ENCODE measurements at regions not wholly inside any gene's neighbourhood (a gene's known extent, or its start where the extent isn't known, plus 50 kb on each side); places are given as distances from the start of the nearest gene placed in this dataset.
"Not testable (repeated sequence)": the region's sequence is repeated elsewhere in the genome, so short reads cannot be mapped to it uniquely, and the experiment has no call there.

DNA sequence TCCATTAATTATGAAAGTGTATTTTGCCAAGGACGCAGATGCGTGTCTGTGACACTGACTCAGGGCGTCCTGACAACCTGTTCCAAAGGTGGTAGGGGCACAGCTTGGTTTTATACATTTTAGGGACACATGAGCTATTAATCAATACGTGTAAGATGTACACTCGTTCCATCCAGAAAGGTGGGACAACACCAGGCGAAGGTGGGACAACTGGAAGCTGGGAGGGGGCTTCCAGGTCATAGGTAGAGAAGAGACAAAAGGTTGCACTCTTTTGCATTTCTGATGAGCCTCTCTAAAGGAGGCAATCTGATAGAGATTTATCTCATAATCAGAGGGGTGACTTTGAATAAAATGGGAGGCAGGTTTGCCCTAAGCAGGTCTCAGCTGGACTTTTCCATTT, 82.7 kb upstream of the ZNF746 start:
- Histone ChIP-seq H3K27ac (replicated peaks) (no peak overlapping the region), H3K4me3 (replicated peaks; ENCODE audit: insufficient read depth, low read length) (no peak overlapping the region), H3K27me3 (ENCODE audit: insufficient read depth, poor library complexity, severe bottlenecking) (no peaks in the 10 kb centered on the region)
- no peak for DNase-seq (ENCODE audit: low read depth in 1 of 2, low spot score in 1 of 2)
- no peak for TF ChIP-seq POLR2AphosphoS5 (IDR thresholded peaks at IDR 0.05; ENCODE audit: low read depth)
- TF ChIP-seq, protein P1, sequence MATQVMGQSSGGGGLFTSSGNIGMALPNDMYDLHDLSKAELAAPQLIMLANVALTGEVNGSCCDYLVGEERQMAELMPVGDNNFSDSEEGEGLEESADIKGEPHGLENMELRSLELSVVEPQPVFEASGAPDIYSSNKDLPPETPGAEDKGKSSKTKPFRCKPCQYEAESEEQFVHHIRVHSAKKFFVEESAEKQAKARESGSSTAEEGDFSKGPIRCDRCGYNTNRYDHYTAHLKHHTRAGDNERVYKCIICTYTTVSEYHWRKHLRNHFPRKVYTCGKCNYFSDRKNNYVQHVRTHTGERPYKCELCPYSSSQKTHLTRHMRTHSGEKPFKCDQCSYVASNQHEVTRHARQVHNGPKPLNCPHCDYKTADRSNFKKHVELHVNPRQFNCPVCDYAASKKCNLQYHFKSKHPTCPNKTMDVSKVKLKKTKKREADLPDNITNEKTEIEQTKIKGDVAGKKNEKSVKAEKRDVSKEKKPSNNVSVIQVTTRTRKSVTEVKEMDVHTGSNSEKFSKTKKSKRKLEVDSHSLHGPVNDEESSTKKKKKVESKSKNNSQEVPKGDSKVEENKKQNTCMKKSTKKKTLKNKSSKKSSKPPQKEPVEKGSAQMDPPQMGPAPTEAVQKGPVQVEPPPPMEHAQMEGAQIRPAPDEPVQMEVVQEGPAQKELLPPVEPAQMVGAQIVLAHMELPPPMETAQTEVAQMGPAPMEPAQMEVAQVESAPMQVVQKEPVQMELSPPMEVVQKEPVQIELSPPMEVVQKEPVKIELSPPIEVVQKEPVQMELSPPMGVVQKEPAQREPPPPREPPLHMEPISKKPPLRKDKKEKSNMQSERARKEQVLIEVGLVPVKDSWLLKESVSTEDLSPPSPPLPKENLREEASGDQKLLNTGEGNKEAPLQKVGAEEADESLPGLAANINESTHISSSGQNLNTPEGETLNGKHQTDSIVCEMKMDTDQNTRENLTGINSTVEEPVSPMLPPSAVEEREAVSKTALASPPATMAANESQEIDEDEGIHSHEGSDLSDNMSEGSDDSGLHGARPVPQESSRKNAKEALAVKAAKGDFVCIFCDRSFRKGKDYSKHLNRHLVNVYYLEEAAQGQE (IDR thresholded peaks at IDR 0.05; ENCODE audit: insufficient replicate concordance, low read depth), result no peak

DNA sequence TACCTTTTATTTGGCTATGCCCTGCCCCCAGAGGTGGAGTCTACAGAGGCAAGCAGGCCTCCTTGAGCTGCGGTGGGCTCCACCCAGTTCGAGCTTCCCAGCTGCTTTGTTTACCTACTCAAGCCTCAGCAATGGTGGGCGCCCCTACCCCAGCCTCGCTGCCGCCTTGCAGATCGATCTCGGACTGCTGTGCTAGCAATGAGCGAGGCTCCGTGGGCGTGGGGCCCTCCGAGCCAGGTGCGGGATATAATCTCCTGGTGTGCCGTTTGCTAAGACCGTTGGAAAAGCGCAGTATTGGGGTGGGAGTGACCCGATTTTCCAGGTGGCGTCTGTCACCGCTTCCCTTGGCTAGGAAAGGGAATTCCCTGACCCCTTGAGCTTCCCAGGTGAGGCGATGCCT, 81.8 kb upstream of the ZNF746 start:
- H3K27me3 ChIP-seq (ENCODE audit: insufficient read depth, poor library complexity, severe bottlenecking); H3K27ac ChIP-seq (replicated peaks); H3K4me3 ChIP-seq (replicated peaks; ENCODE audit: insufficient read depth, low read length); DNase-seq (ENCODE audit: low read depth in 1 of 2, low spot score in 1 of 2): not testable (repeated sequence)

DNA sequence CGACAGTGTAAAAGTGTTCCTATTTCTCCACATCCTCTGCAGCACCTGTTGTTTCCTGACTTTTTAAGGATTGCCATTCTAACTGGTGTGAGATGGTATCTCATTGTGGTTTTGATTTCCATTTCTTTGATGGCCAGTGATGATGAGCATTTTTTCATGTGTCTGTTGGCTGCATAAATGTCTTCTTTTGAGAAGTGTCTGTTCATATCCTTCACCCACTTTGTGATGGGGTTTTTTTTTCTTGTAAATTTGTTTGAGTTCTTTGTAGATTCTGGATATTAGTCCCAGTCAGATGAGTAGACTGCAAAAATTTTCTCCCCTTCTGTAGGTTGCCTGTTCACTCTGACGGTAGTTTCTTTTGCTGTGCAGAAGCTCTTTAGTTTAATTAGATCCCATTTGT, 76.8 kb upstream of the ZNF746 start:
- DNase-seq (ENCODE audit: low read depth in 1 of 2, low spot score in 1 of 2); H3K27me3 ChIP-seq (ENCODE audit: insufficient read depth, poor library complexity, severe bottlenecking); H3K4me3 ChIP-seq (replicated peaks; ENCODE audit: insufficient read depth, low read length); H3K27ac ChIP-seq (replicated peaks): not testable (repeated sequence)

DNA sequence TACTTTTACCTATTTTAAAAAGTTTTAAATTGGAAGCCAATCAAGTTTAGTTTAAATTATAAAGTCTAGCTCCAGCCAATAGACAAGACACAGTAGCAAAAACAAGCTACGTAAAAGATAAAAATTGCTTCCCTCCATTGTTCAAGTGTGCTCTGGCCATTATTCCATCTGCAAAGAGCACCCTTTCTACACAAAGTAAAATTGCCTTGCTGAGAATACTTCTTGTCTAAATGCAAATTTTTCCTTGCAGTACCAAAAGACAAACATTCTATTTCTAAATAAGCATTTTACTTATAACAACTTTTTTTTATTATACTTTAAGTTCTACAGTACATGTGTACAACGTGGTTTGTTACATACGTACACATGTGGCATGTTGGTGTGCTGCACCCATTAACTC, 75.9 kb upstream of the ZNF746 start:
- Histone ChIP-seq H3K4me3 (replicated peaks; ENCODE audit: insufficient read depth, low read length) (no peak overlapping the region), H3K27ac (replicated peaks) (no peak overlapping the region), H3K27me3 (ENCODE audit: insufficient read depth, poor library complexity, severe bottlenecking) (no peaks in the 10 kb centered on the region)
- TF ChIP-seq SPI1 (IDR thresholded peaks at IDR 0.05; ENCODE audit: borderline replicate concordance, low read depth) (no peak), GABPA (IDR thresholded peaks at IDR 0.05; ENCODE audit: low read depth) (no peak), POLR2AphosphoS5 (IDR thresholded peaks at IDR 0.05; ENCODE audit: low read depth) (no peak)
- TF ChIP-seq, protein P1 (IDR thresholded peaks at IDR 0.05; ENCODE audit: insufficient replicate concordance, low read depth), result no peak
- TF ChIP-seq, protein P2, sequence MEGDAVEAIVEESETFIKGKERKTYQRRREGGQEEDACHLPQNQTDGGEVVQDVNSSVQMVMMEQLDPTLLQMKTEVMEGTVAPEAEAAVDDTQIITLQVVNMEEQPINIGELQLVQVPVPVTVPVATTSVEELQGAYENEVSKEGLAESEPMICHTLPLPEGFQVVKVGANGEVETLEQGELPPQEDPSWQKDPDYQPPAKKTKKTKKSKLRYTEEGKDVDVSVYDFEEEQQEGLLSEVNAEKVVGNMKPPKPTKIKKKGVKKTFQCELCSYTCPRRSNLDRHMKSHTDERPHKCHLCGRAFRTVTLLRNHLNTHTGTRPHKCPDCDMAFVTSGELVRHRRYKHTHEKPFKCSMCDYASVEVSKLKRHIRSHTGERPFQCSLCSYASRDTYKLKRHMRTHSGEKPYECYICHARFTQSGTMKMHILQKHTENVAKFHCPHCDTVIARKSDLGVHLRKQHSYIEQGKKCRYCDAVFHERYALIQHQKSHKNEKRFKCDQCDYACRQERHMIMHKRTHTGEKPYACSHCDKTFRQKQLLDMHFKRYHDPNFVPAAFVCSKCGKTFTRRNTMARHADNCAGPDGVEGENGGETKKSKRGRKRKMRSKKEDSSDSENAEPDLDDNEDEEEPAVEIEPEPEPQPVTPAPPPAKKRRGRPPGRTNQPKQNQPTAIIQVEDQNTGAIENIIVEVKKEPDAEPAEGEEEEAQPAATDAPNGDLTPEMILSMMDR (IDR thresholded peaks at IDR 0.05; ENCODE audit: insufficient read depth, low read length), result no peak
- DNase-seq (ENCODE audit: low read depth in 1 of 2, low spot score in 1 of 2), result no peak

DNA sequence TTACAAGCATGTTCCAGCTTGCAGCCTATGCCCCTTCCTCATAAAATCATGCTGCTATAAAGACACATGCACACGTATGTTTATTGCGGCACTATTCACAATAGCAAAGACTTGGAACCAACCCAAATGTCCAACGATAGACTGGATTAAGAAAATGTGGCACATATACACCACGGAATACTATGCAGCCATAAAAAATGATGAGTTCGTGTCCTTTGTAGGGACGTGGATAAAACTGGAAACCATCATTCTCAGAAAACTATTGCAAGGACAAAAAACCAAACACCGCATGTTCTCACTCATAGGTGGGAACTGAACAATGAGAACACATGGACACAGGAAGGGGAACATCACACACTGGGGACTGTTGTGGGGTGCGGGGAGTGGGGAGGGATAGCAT, 75.3 kb upstream of the ZNF746 start:
- not testable (repeated sequence) for H3K27ac ChIP-seq (replicated peaks); H3K4me3 ChIP-seq (replicated peaks; ENCODE audit: insufficient read depth, low read length); H3K27me3 ChIP-seq (ENCODE audit: insufficient read depth, poor library complexity, severe bottlenecking); DNase-seq (ENCODE audit: low read depth in 1 of 2, low spot score in 1 of 2)

DNA sequence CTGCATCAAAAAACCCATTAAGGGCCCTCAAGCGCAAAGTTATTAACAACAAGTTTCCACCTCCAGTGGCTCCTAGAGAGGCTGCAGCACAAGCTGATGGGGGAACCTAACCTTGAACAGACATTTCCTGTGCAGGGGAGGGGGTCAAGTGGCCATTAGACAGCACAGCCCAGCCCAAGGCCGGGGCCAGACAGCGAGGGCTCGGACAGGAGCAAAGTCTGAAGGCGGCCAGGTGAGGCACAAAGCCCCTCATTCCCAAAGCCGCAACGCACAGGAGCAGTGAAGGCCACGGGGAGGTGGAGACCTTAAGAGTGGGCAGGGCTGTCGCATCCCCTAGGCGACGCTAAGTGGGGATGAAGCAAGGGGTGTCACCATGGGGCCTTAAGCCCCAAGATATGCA, 73.2 kb upstream of the ZNF746 start:
- Histone ChIP-seq H3K4me3 (replicated peaks; ENCODE audit: insufficient read depth, low read length) (no peak overlapping the region), H3K27ac (replicated peaks) (no peak overlapping the region), H3K27me3 (ENCODE audit: insufficient read depth, poor library complexity, severe bottlenecking) (no peaks in the 10 kb centered on the region)
- TF ChIP-seq, protein P1 (IDR thresholded peaks at IDR 0.05; ENCODE audit: insufficient replicate concordance, low read depth), result no peak
- TF ChIP-seq SPI1 (IDR thresholded peaks at IDR 0.05; ENCODE audit: borderline replicate concordance, low read depth) (no peak), POLR2AphosphoS5 (IDR thresholded peaks at IDR 0.05; ENCODE audit: low read depth) (no peak), GABPA (IDR thresholded peaks at IDR 0.05; ENCODE audit: low read depth) (no peak)
- TF ChIP-seq, protein P2 (IDR thresholded peaks at IDR 0.05; ENCODE audit: insufficient read depth, low read length), result no peak
- DNase-seq (ENCODE audit: low read depth in 1 of 2, low spot score in 1 of 2), result no peak
